ENCODE measurements at regions not wholly inside any gene's neighbourhood (a gene's known extent, or its start where the extent isn't known, plus 50 kb on each side); places are given as distances from the start of the nearest gene placed in this dataset.

- no peak for DNase-seq (ENCODE audit: low spot score)
- H4K20me1 ChIP-seq (ENCODE audit: insufficient read depth, low read length): no peaks in the 10 kb centered on the region
- no TSS peak for BruUV-seq (replicated peaks)
- CTCF ChIA-PET (ENCODE audit: unreplicated experiment): no interaction called here
- no peak overlapping the region for H3K4me3 ChIP-seq (ENCODE audit: low read depth, low read length, poor library complexity, severe bottlenecking)
- intact Hi-C loops (cut with micrococcal nuclease; ENCODE audit: unreplicated experiment): no loop called here
- no peak overlapping the region for H3K4me2 ChIP-seq (ENCODE audit: low read length)
- H3K9me2 ChIP-seq (ENCODE audit: insufficient read depth, low read length): no peaks in the 10 kb centered on the region
- POLR2A ChIA-PET: no interaction called here
- no peaks in the 10 kb centered on the region for H3K79me2 ChIP-seq (ENCODE audit: insufficient read depth, low read depth, low read length)
- H3K9me3 ChIP-seq (ENCODE audit: low read length): no peaks in the 10 kb centered on the region
- no peak for TF ChIP-seq CTCF (conservative IDR thresholded peaks at IDR 0.05; ENCODE audit: low read length)
- H2AFZ ChIP-seq (ENCODE audit: low read length): no peak overlapping the region
- H3K27ac ChIP-seq (ENCODE audit: low read depth, low read length, poor library complexity, severe bottlenecking): no peak overlapping the region
- no peaks in the 10 kb centered on the region for H3K36me3 ChIP-seq (ENCODE audit: insufficient read depth, low read length)
- no peaks in the 10 kb centered on the region for H3K4me1 ChIP-seq (ENCODE audit: insufficient read depth, low read length, poor library complexity, severe bottlenecking)
These were observed 77.7 kb downstream of the FOXD1 start for GRCh38 chr5:73370640-73371583.

GRCh38 chr5:73370095-73370494, 78.5 kb downstream of the FOXD1 start:
- Histone ChIP-seq H4K20me1 (ENCODE audit: insufficient read depth, low read length) (no peaks in the 10 kb centered on the region), H3K9me3 (ENCODE audit: low read length) (no peaks in the 10 kb centered on the region), H3K36me3 (ENCODE audit: insufficient read depth, low read length) (no peaks in the 10 kb centered on the region), H3K79me2 (ENCODE audit: insufficient read depth, low read depth, low read length) (no peaks in the 10 kb centered on the region), H2AFZ (ENCODE audit: low read length) (no peak overlapping the region), H3K4me3 (ENCODE audit: low read depth, low read length, poor library complexity, severe bottlenecking) (no peak overlapping the region), H3K4me2 (ENCODE audit: low read length) (no peak overlapping the region), H3K4me1 (ENCODE audit: insufficient read depth, low read length, poor library complexity, severe bottlenecking) (no peaks in the 10 kb centered on the region), H3K27ac (ENCODE audit: low read depth, low read length, poor library complexity, severe bottlenecking) (no peak overlapping the region), H3K9me2 (ENCODE audit: insufficient read depth, low read length) (no peaks in the 10 kb centered on the region)
- TF ChIP-seq EZH2phosphoT487 (IDR thresholded peaks at IDR 0.05; ENCODE audit: borderline replicate concordance, low read depth, low read length) (no peak), CTCF (conservative IDR thresholded peaks at IDR 0.05; ENCODE audit: low read length) (no peak)
- ChIA-PET POLR2A (interaction anchor here (0.7 to 0.9 kb wide), 2 partner anchors 51 to 339 kb away, joined by 3 to 4 read pairs; no protein-coding TSS in a partner anchor), CTCF (ENCODE audit: unreplicated experiment) (no interaction called here)
- no peak for DNase-seq (ENCODE audit: low spot score)
- BruUV-seq (replicated peaks): no TSS peak
- intact Hi-C loops (cut with micrococcal nuclease; ENCODE audit: unreplicated experiment): no loop called here

- Histone ChIP-seq H3K4me1 (ENCODE audit: insufficient read depth, low read length, poor library complexity, severe bottlenecking) (no peaks in the 10 kb centered on the region), H3K27ac (ENCODE audit: low read depth, low read length, poor library complexity, severe bottlenecking) (no peak overlapping the region), H2AFZ (ENCODE audit: low read length) (no peak overlapping the region), H3K9me3 (ENCODE audit: low read length) (no peaks in the 10 kb centered on the region), H3K79me2 (ENCODE audit: insufficient read depth, low read depth, low read length) (no peaks in the 10 kb centered on the region), H4K20me1 (ENCODE audit: insufficient read depth, low read length) (no peaks in the 10 kb centered on the region), H3K4me3 (ENCODE audit: low read depth, low read length, poor library complexity, severe bottlenecking) (no peak overlapping the region), H3K4me2 (ENCODE audit: low read length) (no peak overlapping the region), H3K9me2 (ENCODE audit: insufficient read depth, low read length) (no peaks in the 10 kb centered on the region), H3K36me3 (ENCODE audit: insufficient read depth, low read length) (no peaks in the 10 kb centered on the region)
- intact Hi-C loops (cut with micrococcal nuclease; ENCODE audit: unreplicated experiment): no loop called here
- no peak for DNase-seq (ENCODE audit: low spot score)
- ChIA-PET CTCF (ENCODE audit: unreplicated experiment) (no interaction called here), POLR2A (interaction anchor here (0.7 to 0.9 kb wide), 2 partner anchors 51 to 339 kb away, joined by 3 to 4 read pairs; no protein-coding TSS in a partner anchor)
- no TSS peak for BruUV-seq (replicated peaks)
- no peak for TF ChIP-seq CTCF (conservative IDR thresholded peaks at IDR 0.05; ENCODE audit: low read length)
- TF ChIP-seq EZH2phosphoT487 (IDR thresholded peaks at IDR 0.05; ENCODE audit: borderline replicate concordance, low read depth, low read length): no peak
These were observed 79.3 kb downstream of the FOXD1 start for GRCh38 chr5:73369278-73369677.
